ENCODE measurements at regions not wholly inside any gene's neighbourhood (a gene's known extent, or its start where the extent isn't known, plus 50 kb on each side); places are given as distances from the start of the nearest gene placed in this dataset.

DNA sequence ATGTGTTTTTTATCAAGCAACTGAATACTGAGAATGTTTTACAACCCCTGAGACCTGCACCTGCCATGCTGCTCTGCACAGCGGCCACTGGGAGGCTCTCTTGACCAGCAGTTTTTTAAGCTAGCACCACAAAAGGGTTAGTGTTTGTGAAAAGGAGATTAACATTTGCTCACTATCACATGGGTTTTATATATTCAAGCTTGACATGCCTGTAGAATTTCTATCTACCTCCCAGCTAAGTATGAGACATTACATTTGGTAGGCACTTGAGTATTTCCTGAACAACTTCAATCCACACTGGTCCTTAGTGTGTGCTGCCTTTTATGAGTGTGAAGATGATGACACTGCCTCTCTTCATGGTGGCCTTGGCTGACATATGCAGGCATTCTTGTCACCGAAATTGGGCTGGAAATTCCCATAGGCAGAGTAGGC is 1238.9 kb downstream of the UQCRFS1 start:
- peak in 1 of 2 experiments; percentile 14 for DNase-seq (ENCODE audit: low read depth in 1 of 2, low spot score in 1 of 2)

DNA sequence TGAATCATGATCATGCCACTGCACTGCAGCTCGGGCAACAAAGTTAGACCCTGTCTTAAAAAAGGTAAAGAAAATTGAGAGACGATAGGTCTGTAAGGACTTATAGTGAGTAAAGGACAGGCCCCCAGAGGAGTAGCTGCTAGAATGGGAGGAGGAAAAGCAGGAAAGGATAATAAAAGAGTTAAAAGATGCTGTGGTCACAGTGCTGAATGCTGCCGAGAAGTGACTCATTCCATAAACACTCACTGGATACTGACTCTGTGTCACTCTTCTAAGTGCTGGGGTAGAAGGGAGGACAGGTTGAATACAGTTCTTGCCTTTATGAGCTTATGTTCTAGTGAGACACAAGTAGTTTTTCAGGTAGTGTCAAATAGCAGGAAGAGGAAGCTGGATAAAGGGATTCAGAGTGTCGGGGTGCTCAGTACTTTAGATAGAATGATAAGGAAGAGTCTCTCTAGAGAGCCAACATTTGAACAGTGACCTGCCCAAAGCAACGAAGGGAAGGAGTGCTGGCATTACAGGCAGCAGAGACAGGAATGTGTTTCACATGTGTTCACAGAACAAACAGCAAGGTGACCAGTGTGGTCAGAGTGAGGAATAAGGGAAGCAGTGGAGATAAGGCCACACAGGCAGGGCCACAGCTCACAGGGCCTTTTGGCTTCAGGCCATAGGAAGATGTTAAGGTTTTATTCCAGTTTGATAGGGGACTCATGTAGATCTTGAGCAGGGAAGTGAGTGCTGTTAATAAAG is 1240.5 kb downstream of the UQCRFS1 start:
- DNase-seq (ENCODE audit: low read depth in 1 of 2, low spot score in 1 of 2), result no peak
- no peak for TF ChIP-seq SPI1 (IDR thresholded peaks at IDR 0.05; ENCODE audit: borderline replicate concordance, low read depth)
- TF ChIP-seq, protein P1, sequence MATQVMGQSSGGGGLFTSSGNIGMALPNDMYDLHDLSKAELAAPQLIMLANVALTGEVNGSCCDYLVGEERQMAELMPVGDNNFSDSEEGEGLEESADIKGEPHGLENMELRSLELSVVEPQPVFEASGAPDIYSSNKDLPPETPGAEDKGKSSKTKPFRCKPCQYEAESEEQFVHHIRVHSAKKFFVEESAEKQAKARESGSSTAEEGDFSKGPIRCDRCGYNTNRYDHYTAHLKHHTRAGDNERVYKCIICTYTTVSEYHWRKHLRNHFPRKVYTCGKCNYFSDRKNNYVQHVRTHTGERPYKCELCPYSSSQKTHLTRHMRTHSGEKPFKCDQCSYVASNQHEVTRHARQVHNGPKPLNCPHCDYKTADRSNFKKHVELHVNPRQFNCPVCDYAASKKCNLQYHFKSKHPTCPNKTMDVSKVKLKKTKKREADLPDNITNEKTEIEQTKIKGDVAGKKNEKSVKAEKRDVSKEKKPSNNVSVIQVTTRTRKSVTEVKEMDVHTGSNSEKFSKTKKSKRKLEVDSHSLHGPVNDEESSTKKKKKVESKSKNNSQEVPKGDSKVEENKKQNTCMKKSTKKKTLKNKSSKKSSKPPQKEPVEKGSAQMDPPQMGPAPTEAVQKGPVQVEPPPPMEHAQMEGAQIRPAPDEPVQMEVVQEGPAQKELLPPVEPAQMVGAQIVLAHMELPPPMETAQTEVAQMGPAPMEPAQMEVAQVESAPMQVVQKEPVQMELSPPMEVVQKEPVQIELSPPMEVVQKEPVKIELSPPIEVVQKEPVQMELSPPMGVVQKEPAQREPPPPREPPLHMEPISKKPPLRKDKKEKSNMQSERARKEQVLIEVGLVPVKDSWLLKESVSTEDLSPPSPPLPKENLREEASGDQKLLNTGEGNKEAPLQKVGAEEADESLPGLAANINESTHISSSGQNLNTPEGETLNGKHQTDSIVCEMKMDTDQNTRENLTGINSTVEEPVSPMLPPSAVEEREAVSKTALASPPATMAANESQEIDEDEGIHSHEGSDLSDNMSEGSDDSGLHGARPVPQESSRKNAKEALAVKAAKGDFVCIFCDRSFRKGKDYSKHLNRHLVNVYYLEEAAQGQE (IDR thresholded peaks at IDR 0.05; ENCODE audit: insufficient replicate concordance, low read depth), result no peak
- TF ChIP-seq, protein P2, sequence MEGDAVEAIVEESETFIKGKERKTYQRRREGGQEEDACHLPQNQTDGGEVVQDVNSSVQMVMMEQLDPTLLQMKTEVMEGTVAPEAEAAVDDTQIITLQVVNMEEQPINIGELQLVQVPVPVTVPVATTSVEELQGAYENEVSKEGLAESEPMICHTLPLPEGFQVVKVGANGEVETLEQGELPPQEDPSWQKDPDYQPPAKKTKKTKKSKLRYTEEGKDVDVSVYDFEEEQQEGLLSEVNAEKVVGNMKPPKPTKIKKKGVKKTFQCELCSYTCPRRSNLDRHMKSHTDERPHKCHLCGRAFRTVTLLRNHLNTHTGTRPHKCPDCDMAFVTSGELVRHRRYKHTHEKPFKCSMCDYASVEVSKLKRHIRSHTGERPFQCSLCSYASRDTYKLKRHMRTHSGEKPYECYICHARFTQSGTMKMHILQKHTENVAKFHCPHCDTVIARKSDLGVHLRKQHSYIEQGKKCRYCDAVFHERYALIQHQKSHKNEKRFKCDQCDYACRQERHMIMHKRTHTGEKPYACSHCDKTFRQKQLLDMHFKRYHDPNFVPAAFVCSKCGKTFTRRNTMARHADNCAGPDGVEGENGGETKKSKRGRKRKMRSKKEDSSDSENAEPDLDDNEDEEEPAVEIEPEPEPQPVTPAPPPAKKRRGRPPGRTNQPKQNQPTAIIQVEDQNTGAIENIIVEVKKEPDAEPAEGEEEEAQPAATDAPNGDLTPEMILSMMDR (IDR thresholded peaks at IDR 0.05; ENCODE audit: insufficient read depth, low read length), result no peak
- no peak for TF ChIP-seq POLR2AphosphoS5 (IDR thresholded peaks at IDR 0.05; ENCODE audit: low read depth)
- TF ChIP-seq GABPA (IDR thresholded peaks at IDR 0.05; ENCODE audit: low read depth), result no peak
- Histone ChIP-seq H3K27ac (replicated peaks) (no peak overlapping the region), H3K4me3 (replicated peaks; ENCODE audit: insufficient read depth, low read length) (no peak overlapping the region), H3K27me3 (ENCODE audit: insufficient read depth, poor library complexity, severe bottlenecking) (no peaks in the 10 kb centered on the region)

More for the DNA sequence above, 1238.9 kb downstream of the UQCRFS1 start:
- Histone ChIP-seq H3K27me3 (ENCODE audit: insufficient read depth, poor library complexity, severe bottlenecking) (no peaks in the 10 kb centered on the region), H3K4me3 (replicated peaks; ENCODE audit: insufficient read depth, low read length) (no peak overlapping the region), H3K27ac (replicated peaks) (no peak overlapping the region)
- TF ChIP-seq, protein P1 (IDR thresholded peaks at IDR 0.05; ENCODE audit: insufficient replicate concordance, low read depth), result no peak
- TF ChIP-seq, protein P2 (IDR thresholded peaks at IDR 0.05; ENCODE audit: insufficient read depth, low read length), result peak; percentile 46
- TF ChIP-seq SPI1 (IDR thresholded peaks at IDR 0.05; ENCODE audit: borderline replicate concordance, low read depth), result no peak

DNA sequence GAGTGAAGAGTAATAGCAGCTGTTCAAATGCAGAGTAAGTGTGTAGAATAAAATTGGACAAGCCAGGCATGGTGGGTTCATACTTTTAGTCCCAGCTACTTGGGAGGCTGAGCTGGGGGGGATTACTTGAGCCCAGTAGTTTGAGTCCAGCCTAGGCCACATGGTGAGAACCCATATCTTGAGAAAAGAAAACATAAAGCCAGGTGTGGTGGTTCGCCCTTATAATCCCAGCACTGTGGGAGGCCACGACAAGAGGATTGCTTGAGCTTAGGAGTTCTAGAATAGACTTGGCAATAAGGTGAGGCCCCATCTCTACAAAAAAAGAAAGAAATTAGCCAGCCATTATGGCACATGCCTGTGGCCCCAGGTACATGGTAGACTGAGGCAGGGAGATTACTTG is 1241.1 kb downstream of the UQCRFS1 start:
- DNase-seq (ENCODE audit: low read depth in 1 of 2, low spot score in 1 of 2), result no peak

More for the DNA sequence above, 1241.1 kb downstream of the UQCRFS1 start:
- no peak for TF ChIP-seq POLR2AphosphoS5 (IDR thresholded peaks at IDR 0.05; ENCODE audit: low read depth)
- TF ChIP-seq, protein P2 (IDR thresholded peaks at IDR 0.05; ENCODE audit: insufficient read depth, low read length), result no peak
- no peak for TF ChIP-seq SPI1 (IDR thresholded peaks at IDR 0.05; ENCODE audit: borderline replicate concordance, low read depth)
- no peak for TF ChIP-seq GABPA (IDR thresholded peaks at IDR 0.05; ENCODE audit: low read depth)
- TF ChIP-seq, protein P1 (IDR thresholded peaks at IDR 0.05; ENCODE audit: insufficient replicate concordance, low read depth), result no peak
- Histone ChIP-seq H3K27ac (replicated peaks) (no peak overlapping the region), H3K27me3 (ENCODE audit: insufficient read depth, poor library complexity, severe bottlenecking) (no peaks in the 10 kb centered on the region), H3K4me3 (replicated peaks; ENCODE audit: insufficient read depth, low read length) (no peak overlapping the region)
